ENCODE measurements at regions not wholly inside any gene's neighbourhood (a gene's known extent, or its start where the extent isn't known, plus 50 kb on each side); places are given as distances from the start of the nearest gene placed in this dataset.
"Not testable (repeated sequence)": the region's sequence is repeated elsewhere in the genome, so short reads cannot be mapped to it uniquely, and the experiment has no call there.

DNA sequence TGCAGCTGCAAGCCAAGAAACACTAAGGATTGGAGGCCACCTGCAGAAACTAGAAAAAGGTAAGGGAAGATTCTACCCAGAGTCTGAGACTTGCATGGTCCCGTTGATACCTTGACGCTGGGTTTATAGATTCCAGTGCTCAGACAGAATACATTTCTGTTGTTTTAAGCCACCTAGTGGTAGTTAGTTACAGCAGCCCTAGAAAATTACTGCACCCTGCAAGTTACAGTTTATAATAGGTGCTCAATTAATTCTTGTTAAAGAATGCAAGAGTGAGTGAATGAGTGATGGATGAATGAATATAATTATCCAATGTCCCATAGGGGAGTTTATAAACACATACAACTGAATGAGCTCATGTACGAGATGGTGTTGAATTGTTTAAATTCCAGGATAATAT is 453.1 kb upstream of the SLC35B3 start:
- DNase-seq, result no peak

DNA sequence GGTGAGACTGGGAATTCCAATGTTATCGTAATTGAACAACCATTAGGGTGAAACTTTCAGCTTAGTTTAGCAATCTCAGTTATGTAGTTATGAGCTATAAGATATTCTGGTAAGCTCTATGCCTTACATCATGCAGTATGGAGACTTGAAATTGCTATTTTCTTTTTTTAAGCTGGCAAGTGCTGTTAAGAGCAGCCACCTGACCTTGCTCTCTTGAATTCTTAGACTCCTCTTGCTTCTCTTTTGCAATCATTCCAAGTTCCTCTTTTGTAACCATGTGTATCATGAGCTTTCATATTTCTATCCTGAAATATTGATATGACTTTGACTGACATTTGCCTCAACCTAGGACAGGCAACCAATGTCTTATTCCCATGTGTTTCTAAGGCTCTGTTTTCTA is 446.3 kb upstream of the SLC35B3 start:
- DNase-seq, result no peak

DNA sequence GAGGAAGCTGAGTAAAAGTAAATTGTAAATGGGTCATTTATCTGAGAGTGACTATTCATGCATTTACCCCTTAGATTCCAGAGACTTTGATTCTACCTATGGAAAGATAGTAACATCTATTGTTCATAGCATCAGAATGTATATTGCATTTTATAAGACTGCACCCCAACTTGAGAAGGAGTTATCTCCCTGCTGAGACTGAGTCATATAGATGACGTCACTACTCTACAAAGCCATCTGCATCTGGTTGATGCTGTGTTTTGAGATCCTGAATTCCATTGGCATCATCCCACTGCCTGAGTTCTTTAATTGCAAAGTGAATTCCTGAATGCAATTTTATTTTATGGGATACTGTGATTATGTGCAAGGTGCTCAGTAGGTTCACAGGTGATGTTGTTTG is 444.0 kb upstream of the SLC35B3 start:
- DNase-seq, result no peak

DNA sequence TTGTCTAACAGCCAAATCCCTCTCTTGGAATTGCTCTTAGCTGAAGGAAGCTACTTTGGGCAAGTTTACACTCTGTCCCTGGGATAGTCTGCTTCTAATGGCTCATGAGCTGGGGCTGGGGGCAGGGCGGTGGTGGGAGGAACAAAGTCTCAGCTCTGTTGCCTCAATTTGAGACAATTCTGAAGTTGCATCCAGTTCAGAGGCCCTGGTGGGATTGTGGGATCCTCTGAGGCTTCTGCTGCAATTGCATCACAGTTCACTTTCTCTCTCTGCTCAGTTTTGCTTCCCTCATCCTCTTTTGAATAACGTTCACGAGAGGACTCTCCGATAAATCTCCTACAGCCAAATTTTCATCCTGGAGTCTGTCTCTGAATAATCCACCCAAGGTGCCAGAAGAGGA is 440.6 kb upstream of the SLC35B3 start:
- no peak for DNase-seq

DNA sequence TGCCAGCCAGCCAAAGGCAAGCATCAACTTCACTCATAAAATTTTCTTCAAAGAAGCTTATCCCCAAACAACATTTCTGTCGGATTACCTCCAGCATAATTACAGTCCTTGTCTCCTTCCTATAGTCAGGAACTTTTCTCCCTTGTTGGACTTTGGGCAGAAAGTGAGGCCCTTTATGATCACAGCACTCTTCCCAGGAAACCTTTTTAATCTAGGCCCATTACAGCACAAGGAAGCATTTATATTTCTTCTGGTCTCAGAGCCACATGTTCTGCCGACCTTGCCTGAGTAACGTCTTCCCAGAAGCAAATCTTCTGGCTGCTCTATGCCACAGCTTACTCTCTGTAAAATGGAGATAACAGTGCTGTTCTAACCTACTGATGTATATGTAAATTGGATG is 437.2 kb upstream of the SLC35B3 start:
- no peak for DNase-seq

DNA sequence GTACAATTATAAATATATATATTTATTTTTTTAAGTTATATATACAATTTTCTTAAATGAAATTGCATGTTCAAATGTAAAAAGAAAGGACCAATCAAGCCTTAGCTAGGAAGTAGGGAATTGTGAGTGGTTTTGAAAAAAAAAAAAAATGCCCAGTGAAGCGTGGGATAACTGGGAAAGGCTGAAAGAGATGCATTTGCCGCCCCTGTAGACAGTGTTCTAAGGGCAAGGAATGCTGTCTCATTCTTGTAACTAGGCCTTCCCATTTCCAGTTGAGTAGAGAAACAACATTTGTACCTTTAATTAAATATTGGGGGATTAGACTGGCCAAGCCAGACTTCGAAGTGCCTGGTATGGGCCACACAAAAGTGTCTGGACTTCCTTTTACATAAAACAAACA is 430.1 kb upstream of the SLC35B3 start:
- no peak for DNase-seq

DNA sequence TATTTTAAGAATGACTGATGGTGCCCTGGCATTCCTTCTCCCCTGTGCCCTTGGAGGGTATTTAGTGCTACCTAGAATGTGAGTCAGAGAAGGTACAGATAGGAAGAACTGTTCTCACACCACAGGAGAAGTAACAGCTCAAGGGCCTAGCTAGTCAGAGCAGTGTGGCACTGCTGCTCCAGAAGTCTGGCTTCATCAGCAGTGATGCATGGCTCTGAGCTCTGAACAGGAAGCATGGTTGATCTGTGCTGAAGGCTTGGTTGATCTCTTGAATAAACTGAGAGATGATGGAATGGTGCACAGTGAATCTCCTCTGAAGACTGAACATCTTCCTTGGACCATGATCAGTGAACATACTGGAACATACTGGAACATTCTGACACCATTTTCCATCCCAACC is 425.3 kb upstream of the SLC35B3 start:
- DNase-seq, result no peak

DNA sequence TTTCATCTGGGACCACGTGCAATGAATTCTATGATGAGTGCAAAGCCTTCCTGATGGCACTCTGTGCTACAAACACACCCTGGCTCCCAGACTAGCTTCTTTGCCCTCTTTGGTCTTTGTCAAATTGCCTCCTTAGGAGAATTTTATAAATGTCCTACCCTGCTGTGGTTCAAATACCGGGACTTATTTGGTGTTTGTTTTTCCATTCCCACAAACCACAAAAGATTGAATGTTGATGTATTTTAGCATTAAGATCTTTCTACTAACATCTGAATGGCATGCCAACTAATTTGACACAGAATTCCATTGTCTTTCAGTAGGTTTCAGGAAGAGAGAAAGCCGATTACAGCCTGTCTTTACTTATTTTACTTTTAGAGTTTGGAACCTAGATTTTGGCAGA is 424.2 kb upstream of the SLC35B3 start:
- DNase-seq, result no peak

DNA sequence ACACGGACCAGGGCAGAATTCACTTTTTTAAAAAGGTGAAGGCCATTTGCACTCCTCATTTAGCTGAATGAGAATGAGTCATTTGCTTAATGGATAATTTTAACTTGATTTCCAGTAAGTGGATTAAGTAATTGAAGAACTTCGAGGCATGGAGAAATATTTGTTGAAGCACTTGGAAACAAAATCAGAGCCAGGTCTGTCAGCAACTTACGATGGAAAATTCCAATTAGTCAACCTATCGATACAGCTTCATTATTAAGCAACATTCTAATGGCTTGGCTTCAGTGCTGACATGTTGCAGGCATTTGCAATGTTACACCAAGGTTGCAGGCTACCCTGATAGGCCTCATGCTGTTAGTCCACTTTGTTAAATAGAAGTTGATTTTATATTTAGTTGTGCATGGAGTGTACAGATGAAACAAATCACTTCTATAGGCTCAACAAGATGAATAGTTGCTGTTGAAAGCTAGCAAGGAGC is 423.5 kb upstream of the SLC35B3 start:
- no peak for DNase-seq

DNA sequence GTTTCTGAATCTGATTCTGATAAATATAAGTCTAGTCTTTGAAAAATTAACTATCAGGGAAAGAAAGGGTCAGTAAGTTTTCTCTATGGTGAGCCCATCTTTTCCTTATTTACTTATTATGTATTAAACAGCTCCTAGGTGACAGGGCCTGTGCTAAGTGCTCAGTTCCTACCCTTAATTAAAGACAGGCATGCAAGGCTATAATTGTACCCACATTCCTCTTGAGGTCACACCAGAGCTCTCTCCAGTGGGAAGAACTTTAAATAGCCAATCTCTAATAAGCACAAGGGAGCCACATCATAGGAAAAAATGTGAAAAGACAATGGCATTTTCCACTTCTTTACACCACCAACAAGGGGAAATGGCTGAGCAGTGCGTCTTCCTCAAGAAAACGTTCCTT is 421.8 kb upstream of the SLC35B3 start:
- DNase-seq, result no peak

DNA sequence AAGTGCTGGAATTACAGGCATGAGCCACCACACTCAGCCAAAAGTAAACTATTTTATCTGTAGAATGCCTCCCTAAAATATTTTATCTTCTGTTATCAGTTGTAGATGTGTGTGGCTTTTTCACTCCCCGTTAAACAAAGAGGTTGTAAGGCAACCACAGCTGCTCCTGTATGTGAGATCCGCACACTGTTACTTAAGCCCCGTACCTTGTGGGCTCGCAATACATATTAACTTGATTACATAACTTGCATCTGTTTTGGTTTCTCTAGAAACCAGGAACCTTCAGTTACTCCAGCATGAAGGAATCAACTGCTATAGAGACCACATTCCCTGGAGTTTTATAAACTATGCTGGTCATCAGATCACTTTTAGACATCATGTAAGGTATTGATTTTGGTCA is 420.1 kb upstream of the SLC35B3 start:
- no peak for DNase-seq

DNA sequence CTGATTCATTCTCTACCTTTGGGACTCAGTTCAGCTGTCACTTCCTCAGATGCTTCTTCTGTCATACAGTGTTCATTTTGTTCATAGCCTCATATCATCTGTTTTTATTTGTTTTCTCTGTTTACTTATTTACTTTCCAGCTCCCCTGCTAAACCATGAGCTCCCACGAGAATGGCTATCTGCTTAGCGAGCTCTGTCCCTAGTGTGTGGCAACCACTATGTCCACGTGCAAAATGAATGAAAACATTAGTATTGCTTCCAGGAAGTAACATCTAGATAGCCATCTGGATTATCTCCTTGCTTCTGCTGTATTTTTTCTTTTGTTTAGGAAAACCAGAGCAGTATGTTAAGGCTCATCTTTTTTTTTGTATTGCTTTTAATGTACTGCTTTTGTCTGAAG is 417.0 kb upstream of the SLC35B3 start:
- DNase-seq, result no peak

DNA sequence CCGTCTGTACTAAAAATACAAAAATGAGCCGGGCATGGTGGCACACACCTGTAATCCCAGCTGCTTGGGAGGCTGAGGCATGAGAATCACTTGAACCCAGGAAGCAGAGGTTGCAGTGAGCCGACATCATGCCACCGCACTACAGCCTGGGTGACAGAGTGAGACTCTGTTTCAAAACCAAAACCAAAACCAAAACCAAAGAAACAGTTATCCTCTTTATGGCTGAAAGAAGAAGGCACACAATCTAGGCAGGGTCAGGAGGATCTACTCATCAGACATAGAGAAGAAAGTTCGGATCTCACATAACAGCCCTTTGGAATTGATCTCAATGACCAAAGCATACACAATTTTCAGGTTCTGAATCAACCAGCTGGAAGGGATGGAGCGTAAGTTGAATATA is 411.3 kb upstream of the SLC35B3 start:
- not testable (repeated sequence) for DNase-seq

DNA sequence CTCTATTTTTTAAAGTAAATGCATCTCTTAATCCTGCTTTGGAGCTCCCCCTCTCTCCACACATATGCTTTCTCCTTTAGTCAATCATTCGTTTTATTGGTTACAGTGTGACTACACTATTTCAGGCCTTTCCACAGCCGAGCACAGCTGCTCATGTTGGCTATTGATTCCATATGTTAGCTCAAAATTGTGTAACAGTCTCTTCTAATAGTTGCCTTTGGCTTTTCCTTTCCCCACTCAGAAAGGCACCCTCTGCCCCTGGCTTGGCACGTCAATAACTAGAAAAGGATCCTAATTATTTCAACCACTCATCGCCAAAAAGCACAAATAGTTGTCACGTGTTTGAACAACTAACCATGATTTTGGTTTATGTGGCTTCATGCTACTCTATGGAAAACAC is 410.3 kb upstream of the SLC35B3 start:
- no peak for DNase-seq

DNA sequence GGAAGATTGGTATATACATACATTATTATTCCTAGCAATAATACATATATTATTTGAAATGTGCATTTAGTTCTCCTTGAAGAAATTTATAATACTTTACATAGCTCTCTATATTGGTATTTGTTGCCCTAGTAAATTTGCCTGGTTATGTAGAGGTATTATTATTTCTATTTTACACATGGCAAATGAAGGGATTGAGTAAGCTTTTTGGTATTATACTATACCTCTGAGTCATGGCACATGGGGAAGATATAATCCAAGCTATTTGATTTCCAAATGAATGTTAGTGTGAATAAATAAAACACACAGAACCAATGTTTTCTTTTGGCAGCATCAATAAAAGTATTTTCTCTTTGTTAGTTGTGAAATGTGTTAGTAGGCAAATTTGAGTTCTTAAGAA is 409.6 kb upstream of the SLC35B3 start:
- no peak for DNase-seq

DNA sequence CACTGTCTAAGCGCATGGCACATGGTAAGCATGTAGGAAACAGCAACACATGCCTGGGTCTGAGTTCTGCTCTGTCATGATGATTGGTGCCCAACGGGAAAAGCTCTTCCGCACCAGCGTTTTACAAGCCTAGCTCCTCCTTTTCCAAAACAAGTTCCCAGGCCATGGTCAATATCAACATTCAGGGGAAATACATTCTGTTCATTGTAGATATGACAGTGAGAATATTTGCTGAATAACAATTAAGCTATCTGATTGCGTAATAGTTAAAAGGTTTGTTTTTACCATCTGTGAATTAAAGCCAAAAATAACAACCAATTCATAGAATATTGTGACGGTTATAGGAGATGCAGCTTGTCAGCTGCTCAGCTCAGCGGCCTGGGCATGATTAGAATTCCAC is 404.3 kb upstream of the SLC35B3 start:
- DNase-seq, result no peak

DNA sequence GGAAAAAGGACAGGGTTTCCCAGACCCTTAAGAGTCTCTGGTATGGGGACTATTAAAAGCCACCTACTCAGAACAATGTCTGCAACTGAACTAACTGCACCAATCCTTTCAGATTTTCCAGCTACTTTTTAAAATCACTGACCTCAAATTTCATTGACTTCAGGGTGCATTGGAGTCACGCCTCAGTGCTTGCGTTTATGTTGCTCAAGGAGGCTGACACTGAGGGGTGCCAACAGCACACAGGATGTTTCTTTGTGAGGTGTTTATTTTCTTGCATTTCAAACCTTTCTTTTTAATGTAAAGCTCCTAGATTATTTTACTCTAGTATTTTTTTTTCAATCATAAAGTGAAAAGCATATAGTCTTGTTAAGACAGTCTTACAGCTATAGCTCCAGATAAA is 402.0 kb upstream of the SLC35B3 start:
- DNase-seq, result no peak

DNA sequence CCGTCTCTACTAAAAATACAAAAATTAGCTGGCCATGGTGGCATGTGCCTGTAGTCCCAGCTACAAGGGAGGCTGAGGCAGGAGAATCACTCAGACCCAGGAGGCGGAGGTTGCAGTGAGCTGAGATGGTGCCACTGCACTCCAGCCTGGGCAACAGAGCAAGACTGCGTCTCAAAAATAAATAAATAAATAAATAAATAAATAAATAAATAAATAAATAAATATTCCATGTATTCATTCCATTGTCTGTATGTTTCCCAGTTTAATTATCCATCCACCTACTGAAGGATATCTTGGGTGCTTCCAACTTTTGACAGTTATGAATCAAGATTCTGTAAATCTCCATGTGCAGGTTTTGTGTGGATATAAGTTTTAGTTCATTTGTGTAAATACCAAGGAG is 397.4 kb upstream of the SLC35B3 start:
- not testable (repeated sequence) for DNase-seq

DNA sequence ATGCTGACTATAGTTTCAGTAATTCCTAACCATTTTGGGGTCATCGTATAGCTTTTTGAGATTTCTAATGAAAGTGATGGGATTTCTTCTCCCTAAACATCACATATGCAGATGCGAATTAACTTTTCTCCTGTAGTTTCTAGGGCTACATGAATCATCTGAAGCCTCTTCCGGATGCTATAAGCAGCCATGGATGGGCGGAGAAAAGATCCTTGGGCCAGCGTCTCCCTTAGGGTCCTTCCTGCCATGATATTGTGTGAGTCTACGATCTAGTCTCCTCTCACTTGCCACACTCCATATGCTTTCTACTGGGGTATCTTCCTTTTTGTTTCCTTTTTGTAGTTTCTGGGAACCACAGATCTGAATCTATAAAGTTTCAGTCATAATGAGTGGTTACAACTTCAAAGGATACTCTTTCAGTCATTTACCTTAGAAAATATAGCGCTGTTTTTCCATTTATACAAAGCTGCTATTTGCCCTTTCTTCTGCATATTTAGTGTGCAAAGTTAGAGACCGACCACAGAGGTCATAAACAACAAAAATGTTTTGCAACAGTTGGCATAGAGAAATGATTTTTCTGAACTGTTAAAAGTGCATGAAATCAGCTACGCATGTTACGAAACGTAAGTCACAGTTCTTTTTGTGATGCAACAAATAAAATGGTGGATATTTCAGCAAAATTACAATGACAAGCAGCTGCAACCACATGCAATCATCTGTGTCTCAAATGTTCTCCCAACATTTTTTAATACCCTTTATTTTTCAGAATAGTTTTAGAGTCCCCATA is 396.2 kb upstream of the SLC35B3 start:
- no peak for DNase-seq

DNA sequence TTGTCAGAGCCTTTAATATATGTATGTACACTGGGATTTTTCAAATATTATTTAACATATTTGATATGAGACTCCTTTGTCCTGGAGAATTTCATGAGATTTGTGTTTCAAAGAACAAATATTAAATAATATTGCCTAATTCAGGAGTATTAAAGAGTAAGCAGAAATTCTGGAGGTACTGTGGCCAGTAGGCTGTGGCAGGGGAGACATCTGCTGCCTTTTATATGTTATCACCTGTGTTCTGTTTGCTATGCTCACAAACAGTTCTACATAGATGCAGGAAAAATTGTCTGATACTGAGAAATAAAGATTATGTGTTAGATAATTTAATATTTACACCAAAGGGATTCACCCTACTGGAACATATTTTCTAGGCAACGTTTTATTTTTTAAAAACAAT is 395.4 kb upstream of the SLC35B3 start:
- DNase-seq, result no peak

DNA sequence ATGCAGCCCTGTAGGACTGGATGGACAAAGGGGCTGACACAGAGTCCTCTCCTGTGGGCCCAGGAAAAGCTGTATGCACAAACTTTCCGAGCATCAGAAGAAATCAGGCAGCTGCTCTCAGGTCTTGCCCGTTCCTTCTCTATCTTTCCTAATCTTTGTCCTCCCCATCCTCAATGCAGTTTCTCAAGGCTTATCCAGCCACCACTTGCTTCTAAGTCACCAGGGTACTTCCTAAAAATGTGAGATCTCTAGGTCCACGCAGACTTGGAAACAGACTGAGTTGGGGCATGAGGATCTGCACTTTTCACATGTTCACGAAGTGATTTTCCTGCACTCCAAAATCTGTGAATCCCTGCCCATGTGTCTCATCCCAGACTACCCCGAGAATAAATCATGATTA is 394.5 kb upstream of the SLC35B3 start:
- DNase-seq, result no peak

DNA sequence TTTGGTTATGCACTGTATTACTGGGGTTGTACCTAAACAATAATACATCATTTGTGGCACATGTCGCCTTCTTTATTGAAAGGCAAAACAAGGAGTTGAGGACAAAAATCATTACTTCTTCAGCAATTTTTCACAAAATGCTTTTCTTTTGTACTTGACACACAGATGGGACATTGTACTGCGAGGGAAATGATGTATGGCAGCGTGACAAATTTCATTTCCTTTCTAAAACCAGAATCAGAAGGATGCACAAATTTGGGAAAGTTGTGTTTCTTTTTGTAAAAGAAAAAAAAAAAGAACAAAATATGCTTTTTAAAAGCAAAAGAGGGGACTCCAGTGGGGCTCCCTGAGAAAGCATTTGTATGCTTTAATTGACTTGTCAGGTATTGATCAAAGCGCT is 394.0 kb upstream of the SLC35B3 start:
- DNase-seq, result no peak

DNA sequence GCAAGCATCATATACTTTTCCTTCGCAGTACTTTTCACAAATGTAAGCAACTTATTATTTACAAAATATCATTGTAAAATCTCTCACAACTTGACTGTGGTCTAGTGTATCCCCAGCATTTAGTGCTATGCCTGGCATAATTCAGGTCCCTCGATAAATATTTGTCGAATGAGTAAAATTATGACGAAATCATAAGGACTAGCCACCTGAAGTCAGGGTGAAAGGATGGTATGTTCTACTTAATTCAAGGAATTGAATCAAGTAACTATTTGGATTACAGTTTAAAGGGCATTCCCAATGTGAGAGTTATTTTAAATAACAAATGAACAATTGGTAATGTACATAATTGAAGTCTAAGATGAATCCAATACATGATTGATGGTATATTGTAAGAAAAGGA is 393.0 kb upstream of the SLC35B3 start:
- DNase-seq, result no peak

DNA sequence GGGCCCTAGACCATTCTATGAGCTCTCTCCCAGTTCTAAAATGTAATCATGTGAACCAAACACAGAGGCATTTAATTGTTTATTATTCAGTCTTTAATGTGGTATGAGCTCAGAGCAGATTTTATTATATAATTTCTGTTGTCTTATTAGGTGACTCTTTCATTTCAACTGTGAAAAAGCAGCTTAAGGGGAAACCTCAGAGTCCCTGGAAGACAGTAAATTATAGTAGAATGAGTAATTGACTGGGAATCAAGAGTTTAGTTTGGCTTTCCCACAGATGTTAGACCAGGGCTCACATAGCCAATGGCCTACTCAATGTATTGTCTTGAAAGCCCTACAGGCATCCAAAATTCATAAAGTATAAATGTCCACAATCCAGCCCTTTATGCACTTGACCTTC is 390.4 kb upstream of the SLC35B3 start:
- no peak for DNase-seq

DNA sequence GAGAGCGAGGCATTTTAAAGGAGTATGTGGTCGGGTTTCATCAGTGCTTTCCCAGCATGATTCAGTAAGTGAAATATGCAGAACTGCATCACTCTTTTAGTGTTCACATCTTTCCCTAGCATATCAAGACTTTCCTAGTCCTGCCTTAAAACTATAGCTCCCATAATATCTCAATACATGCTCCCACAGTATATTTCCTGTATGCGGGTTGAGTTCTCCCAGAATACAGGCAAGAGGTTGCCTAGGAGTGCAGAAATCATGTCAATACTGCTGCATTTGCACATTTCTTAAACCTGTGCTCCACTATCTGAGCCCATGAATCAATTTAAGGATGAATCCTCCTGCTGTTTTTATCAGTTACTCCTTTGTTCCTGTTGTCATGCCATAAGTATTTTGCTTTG is 386.6 kb upstream of the SLC35B3 start:
- DNase-seq, result no peak
